ENCODE measurements at regions not wholly inside any gene's neighbourhood (a gene's known extent, or its start where the extent isn't known, plus 50 kb on each side); places are given as distances from the start of the nearest gene placed in this dataset.

DNA sequence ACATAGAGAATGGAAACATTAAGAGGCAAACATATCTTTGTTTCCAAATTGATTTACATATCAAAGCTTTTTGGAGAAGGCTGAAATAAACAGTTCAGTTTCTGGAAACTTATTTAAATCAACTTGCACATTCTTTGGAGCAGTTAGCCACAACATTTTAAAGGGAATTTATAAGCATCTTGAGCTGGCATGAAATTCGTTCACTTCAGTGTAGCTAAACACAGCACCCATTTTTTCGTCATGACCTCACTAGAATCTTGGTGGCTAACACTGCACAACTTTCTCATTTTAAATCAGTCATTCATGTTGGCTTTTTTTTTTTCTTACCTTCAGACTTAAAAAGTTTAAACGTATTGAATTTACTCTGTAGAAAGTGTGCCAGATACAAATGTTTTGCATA, 1139.9 kb upstream of the FLRT2 start:
- TF ChIP-seq, protein P1, sequence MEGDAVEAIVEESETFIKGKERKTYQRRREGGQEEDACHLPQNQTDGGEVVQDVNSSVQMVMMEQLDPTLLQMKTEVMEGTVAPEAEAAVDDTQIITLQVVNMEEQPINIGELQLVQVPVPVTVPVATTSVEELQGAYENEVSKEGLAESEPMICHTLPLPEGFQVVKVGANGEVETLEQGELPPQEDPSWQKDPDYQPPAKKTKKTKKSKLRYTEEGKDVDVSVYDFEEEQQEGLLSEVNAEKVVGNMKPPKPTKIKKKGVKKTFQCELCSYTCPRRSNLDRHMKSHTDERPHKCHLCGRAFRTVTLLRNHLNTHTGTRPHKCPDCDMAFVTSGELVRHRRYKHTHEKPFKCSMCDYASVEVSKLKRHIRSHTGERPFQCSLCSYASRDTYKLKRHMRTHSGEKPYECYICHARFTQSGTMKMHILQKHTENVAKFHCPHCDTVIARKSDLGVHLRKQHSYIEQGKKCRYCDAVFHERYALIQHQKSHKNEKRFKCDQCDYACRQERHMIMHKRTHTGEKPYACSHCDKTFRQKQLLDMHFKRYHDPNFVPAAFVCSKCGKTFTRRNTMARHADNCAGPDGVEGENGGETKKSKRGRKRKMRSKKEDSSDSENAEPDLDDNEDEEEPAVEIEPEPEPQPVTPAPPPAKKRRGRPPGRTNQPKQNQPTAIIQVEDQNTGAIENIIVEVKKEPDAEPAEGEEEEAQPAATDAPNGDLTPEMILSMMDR (IDR thresholded peaks at IDR 0.05; ENCODE audit: control insufficient read depth, extremely low read depth, insufficient read depth): no peak
- no peak overlapping the region for H3K4me3 ChIP-seq (ENCODE audit: low read depth, low read length)
- DNase-seq (ENCODE audit: low read depth): no peak

DNA sequence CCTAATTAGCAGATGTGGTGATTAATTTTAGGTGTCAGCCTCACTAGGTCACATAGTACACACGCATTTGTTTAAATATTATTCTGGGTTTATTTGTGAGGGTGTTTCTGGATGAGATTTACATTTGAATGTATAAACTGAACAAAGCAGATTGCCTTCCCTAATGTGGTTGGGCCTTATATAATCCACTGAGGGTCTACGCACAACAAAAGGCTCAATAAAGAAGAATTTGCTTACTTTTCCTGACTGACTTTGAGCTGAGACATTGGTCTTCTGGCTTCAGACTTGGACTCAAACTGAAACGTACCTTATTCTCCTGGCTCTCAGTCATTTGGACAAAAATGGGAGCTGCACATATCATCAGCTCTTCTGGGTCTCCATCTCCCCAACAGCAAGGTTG, 1132.3 kb upstream of the FLRT2 start:
- H3K4me3 ChIP-seq (ENCODE audit: low read depth, low read length): no peak overlapping the region
- DNase-seq (ENCODE audit: low read depth): no peak
- TF ChIP-seq, protein P1 (IDR thresholded peaks at IDR 0.05; ENCODE audit: control insufficient read depth, extremely low read depth, insufficient read depth): no peak

DNA sequence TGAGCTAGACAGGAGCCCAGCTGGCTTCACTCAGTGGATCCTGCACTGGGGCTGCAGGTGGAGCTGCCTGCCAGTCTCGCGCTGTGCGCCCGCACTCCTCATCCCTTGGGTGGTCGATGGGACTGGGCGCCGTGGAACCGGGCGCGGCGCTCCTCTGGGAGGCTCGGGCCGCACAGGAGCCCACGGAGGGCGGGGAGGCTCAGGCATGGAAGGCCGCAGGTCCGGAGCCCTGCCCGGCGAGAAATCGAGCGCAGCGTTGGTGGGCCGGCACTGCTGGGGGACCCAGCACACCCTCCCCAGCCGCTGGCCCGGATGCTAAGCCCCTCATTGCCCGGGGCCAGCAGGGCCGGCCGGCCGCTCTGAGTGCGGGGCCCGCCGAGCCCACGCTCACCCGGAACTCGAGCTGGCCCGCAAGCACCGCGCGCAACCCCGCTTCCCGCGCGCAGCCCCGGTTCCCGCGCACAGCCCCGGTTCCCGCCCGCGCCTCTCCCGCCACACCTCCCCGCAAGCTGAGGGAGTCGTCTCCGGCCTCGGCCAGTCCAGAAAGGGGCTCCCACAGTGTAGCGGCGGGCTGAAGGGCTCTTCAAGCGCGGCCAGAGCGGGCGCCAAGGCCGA, 1130.5 kb upstream of the FLRT2 start:
- DNase-seq (ENCODE audit: low read depth): no peak
- H3K4me3 ChIP-seq (ENCODE audit: low read depth, low read length): no peak overlapping the region
- TF ChIP-seq, protein P1 (IDR thresholded peaks at IDR 0.05; ENCODE audit: control insufficient read depth, extremely low read depth, insufficient read depth): no peak

DNA sequence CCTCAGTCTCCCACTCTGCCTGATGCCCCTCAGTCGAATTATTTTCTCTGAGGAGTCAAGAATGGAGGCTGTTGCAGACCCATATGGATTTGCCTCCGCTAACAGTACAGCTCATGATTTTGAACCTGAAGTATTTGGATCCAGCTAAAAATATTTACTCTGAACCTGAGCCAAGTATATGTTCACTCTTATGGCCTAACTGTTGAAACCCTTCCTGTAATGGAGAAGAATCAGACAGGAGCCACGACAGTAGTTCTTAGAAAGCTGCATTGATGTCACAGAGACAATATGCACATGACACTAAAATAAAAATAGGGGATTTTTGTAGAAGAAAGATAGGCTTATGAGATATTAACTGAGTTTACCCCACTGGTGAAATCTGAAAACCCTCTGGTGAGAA, 1128.3 kb upstream of the FLRT2 start:
- DNase-seq (ENCODE audit: low read depth): peak; percentile 7
- H3K4me3 ChIP-seq (ENCODE audit: low read depth, low read length): no peak overlapping the region
- TF ChIP-seq, protein P1 (IDR thresholded peaks at IDR 0.05; ENCODE audit: control insufficient read depth, extremely low read depth, insufficient read depth): no peak

DNA sequence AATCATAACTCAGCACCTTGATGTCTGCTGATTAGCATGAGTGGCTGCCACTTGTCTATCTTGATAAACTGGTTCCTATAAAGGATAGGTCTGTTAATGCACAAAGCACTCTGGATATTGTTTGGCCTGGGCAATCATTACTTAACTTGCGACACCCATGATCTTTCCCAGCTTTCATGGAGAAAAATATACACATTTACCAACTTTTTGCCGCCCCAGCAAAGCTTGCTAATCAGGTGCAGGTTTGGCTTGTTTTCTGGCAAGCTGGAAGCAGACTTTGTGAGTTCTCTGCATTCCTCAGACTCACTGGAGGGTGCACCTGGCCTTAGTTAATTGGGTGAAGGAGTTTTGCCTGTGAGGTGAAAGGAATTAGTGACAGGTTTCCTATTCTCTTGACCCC, 1126.4 kb upstream of the FLRT2 start:
- no peak overlapping the region for H3K4me3 ChIP-seq (ENCODE audit: low read depth, low read length)
- DNase-seq (ENCODE audit: low read depth): peak; percentile 62
- TF ChIP-seq, protein P1 (IDR thresholded peaks at IDR 0.05; ENCODE audit: control insufficient read depth, extremely low read depth, insufficient read depth): no peak

DNA sequence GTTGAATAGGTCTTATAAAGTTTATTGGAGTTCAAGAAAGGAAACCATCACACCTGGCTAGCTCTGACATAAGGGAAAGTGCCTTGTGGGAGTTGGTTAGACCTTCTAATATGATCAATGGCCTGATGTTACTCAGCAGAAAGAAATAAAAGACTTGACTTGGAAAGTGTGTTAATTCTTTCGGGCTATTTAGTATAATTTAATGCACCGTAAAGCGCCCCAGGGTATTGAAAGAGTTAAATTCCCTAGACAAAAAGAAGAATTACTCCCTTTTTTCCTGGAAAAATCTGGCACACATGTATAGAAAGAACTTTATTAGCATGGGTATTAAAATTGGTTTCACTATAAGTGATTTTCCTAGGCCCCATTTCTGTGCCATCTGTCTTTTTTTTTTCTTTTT, 1125.7 kb upstream of the FLRT2 start:
- H3K4me3 ChIP-seq (ENCODE audit: low read depth, low read length): no peak overlapping the region
- TF ChIP-seq, protein P1 (IDR thresholded peaks at IDR 0.05; ENCODE audit: control insufficient read depth, extremely low read depth, insufficient read depth): no peak
- DNase-seq (ENCODE audit: low read depth): no peak

DNA sequence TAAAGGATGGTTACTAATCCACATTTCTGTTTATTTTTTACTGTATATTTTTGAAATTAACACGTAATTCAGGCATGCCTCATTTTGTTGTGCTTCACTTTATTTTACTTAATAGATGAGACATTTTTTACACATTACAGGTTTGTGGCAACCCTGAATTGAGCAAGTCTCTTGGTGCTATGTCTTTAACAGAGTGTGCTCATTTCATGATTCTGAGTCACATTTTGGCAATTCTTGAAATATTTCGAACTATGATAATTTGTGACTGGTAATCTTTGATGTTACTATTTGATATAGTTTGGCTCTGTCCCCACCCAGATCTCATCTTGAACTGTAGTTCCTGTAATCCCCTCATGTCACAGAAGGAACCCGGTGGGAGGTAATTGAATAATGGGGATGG, 1120.5 kb upstream of the FLRT2 start:
- DNase-seq (ENCODE audit: low read depth): no peak
- TF ChIP-seq, protein P1 (IDR thresholded peaks at IDR 0.05; ENCODE audit: control insufficient read depth, extremely low read depth, insufficient read depth): no peak
- H3K4me3 ChIP-seq (ENCODE audit: low read depth, low read length): no peak overlapping the region

Measured in LNCaP clone FGC (cell line).